HEK293 (cell line): ENCODE measurements at regions not wholly inside any gene's neighbourhood (a gene's known extent, or its start where the extent isn't known, plus 50 kb on each side); places are given as distances from the start of the nearest gene placed in this dataset.

Experiments used
- CTCF ChIP-seq: fragments of 450-650 bp; formaldehyde crosslinking; IDR thresholded peaks from 2 replicates; pipeline ENCODE4 v1.5.1; 2016; ENCODE audit warnings: missing biosample characterization, missing genetic modification characterization
- OVOL3 ChIP-seq: fragments of 450-650 bp; formaldehyde crosslinking; IDR thresholded peaks from 2 replicates; pipeline ENCODE4 v1.5.1; 2016; ENCODE audit warnings: missing biosample characterization, missing genetic modification characterization
- PRDM6 ChIP-seq: fragments of 450-650 bp; formaldehyde crosslinking; IDR thresholded peaks from 2 replicates; pipeline ENCODE4 v1.5.1; 2017; ENCODE audit warnings: missing biosample characterization, missing genetic modification characterization
- SCRT2 ChIP-seq: fragments of 450-650 bp; formaldehyde crosslinking; IDR thresholded peaks from 2 replicates; pipeline ENCODE4 v1.5.1; 2016; ENCODE audit warnings: missing biosample characterization, missing genetic modification characterization
- ZBTB6 ChIP-seq: fragments of 450-650 bp; formaldehyde crosslinking; IDR thresholded peaks from 2 replicates; pipeline ENCODE4 v1.5.1; 2017; ENCODE audit warnings: missing biosample characterization, missing genetic modification characterization
- ZNF10 ChIP-seq: fragments of 450-650 bp; formaldehyde crosslinking; IDR thresholded peaks from 2 replicates; pipeline ENCODE4 v1.5.1; 2017; ENCODE audit warnings: missing biosample characterization, missing genetic modification characterization
- ZNF19 ChIP-seq: fragments of 450-650 bp; formaldehyde crosslinking; IDR thresholded peaks from 2 replicates; pipeline ENCODE4; 2016; ENCODE audit warnings: missing biosample characterization, missing genetic modification characterization, low read depth
- ZNF274 ChIP-seq, 2 experiments: fragments of 200-500 bp in 1 of 2; fragments of 450-650 bp in 1 of 2; sonication (Bioruptor generic) in 1 of 2; formaldehyde crosslinking in 1 of 2; IDR thresholded peaks; 2 replicates each; pipeline versions ENCODE4 v1.5.1 to v1.6.1; 2014 to 2016; ENCODE audit warnings: borderline replicate concordance in 1 of 2, inconsistent platforms in 1 of 2, low read length in 1 of 2, missing biosample characterization in 1 of 2, missing genetic modification characterization in 1 of 2
- ZNF311 ChIP-seq: fragments of 450-650 bp; formaldehyde crosslinking; IDR thresholded peaks from 2 replicates; pipeline ENCODE4 v1.5.1; 2017; ENCODE audit warnings: missing biosample characterization, missing genetic modification characterization, borderline replicate concordance
- ZNF391 ChIP-seq: fragments of 450-650 bp; formaldehyde crosslinking; IDR thresholded peaks from 2 replicates; pipeline ENCODE4 v1.5.1; 2016; ENCODE audit warnings: low read depth, missing biosample characterization, missing genetic modification characterization, borderline replicate concordance
- ZNF398 ChIP-seq: fragments of 450-650 bp; formaldehyde crosslinking; IDR thresholded peaks from 2 replicates; pipeline ENCODE4 v1.5.1; 2017; ENCODE audit warnings: missing biosample characterization, missing genetic modification characterization
- ZNF521 ChIP-seq: fragments of 450-650 bp; formaldehyde crosslinking; IDR thresholded peaks from 2 replicates; pipeline ENCODE4 v1.5.1; 2017; ENCODE audit warnings: missing biosample characterization, mild to moderate bottlenecking, missing genetic modification characterization

- TF ChIP-seq CTCF (tag by site-specific recombination), result no peak
- no peak for TF ChIP-seq OVOL3
- no peak for TF ChIP-seq ZNF10 (tag by site-specific recombination)
- no peak for TF ChIP-seq ZNF274 (IDR thresholded peaks at IDR 0.05; ENCODE audit: low read length)
- no peak for TF ChIP-seq ZNF274 (tag by site-specific recombination; IDR thresholded peaks at IDR 0.05; ENCODE audit: borderline replicate concordance)
- TF ChIP-seq ZNF391 (tag by site-specific recombination), result no peak
- no peak for TF ChIP-seq SCRT2
- TF ChIP-seq ZNF398 (tag by site-specific recombination), result no peak
- no peak for TF ChIP-seq ZNF521 (tag by site-specific recombination)
- no peak for TF ChIP-seq ZNF311 (tag by site-specific recombination)
- no peak for TF ChIP-seq ZNF19 (tag by site-specific recombination)
- TF ChIP-seq ZBTB6 (tag by site-specific recombination), result no peak
- no peak for TF ChIP-seq PRDM6 (tag by site-specific recombination)
Observed at GRCh38 chr1:76769911-76770310, 97.4 kb upstream of the ST6GALNAC5 start.
